ENCODE measurements at regions not wholly inside any gene's neighbourhood (a gene's known extent, or its start where the extent isn't known, plus 50 kb on each side); places are given as distances from the start of the nearest gene placed in this dataset.

- TF ChIP-seq, protein P1, sequence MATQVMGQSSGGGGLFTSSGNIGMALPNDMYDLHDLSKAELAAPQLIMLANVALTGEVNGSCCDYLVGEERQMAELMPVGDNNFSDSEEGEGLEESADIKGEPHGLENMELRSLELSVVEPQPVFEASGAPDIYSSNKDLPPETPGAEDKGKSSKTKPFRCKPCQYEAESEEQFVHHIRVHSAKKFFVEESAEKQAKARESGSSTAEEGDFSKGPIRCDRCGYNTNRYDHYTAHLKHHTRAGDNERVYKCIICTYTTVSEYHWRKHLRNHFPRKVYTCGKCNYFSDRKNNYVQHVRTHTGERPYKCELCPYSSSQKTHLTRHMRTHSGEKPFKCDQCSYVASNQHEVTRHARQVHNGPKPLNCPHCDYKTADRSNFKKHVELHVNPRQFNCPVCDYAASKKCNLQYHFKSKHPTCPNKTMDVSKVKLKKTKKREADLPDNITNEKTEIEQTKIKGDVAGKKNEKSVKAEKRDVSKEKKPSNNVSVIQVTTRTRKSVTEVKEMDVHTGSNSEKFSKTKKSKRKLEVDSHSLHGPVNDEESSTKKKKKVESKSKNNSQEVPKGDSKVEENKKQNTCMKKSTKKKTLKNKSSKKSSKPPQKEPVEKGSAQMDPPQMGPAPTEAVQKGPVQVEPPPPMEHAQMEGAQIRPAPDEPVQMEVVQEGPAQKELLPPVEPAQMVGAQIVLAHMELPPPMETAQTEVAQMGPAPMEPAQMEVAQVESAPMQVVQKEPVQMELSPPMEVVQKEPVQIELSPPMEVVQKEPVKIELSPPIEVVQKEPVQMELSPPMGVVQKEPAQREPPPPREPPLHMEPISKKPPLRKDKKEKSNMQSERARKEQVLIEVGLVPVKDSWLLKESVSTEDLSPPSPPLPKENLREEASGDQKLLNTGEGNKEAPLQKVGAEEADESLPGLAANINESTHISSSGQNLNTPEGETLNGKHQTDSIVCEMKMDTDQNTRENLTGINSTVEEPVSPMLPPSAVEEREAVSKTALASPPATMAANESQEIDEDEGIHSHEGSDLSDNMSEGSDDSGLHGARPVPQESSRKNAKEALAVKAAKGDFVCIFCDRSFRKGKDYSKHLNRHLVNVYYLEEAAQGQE (IDR thresholded peaks at IDR 0.05; ENCODE audit: unreplicated experiment): no peak
- no peak for TF ChIP-seq EZH2 (IDR thresholded peaks at IDR 0.05; ENCODE audit: low read depth, unreplicated experiment)
Observed at GRCh38 chr16:54412777-54413455, 126.3 kb upstream of the IRX3 start (continued).

- no peaks in the 10 kb centered on the region for H3K27me3 ChIP-seq (ENCODE audit: insufficient read depth)
- no peak overlapping the region for H3K27ac ChIP-seq (ENCODE audit: low read depth)
- H3K4me2 ChIP-seq: peak overlapping the region; percentile 70
- peak overlapping the region; percentile 40; the same call in 1 of the 2 replicates for H3K4me3 ChIP-seq
- peak overlapping the region; percentile 95 for H2AFZ ChIP-seq
- no peak for TF ChIP-seq POLR2AphosphoS5 (IDR thresholded peaks at IDR 0.05; ENCODE audit: low read depth)
- TF ChIP-seq, protein P2, sequence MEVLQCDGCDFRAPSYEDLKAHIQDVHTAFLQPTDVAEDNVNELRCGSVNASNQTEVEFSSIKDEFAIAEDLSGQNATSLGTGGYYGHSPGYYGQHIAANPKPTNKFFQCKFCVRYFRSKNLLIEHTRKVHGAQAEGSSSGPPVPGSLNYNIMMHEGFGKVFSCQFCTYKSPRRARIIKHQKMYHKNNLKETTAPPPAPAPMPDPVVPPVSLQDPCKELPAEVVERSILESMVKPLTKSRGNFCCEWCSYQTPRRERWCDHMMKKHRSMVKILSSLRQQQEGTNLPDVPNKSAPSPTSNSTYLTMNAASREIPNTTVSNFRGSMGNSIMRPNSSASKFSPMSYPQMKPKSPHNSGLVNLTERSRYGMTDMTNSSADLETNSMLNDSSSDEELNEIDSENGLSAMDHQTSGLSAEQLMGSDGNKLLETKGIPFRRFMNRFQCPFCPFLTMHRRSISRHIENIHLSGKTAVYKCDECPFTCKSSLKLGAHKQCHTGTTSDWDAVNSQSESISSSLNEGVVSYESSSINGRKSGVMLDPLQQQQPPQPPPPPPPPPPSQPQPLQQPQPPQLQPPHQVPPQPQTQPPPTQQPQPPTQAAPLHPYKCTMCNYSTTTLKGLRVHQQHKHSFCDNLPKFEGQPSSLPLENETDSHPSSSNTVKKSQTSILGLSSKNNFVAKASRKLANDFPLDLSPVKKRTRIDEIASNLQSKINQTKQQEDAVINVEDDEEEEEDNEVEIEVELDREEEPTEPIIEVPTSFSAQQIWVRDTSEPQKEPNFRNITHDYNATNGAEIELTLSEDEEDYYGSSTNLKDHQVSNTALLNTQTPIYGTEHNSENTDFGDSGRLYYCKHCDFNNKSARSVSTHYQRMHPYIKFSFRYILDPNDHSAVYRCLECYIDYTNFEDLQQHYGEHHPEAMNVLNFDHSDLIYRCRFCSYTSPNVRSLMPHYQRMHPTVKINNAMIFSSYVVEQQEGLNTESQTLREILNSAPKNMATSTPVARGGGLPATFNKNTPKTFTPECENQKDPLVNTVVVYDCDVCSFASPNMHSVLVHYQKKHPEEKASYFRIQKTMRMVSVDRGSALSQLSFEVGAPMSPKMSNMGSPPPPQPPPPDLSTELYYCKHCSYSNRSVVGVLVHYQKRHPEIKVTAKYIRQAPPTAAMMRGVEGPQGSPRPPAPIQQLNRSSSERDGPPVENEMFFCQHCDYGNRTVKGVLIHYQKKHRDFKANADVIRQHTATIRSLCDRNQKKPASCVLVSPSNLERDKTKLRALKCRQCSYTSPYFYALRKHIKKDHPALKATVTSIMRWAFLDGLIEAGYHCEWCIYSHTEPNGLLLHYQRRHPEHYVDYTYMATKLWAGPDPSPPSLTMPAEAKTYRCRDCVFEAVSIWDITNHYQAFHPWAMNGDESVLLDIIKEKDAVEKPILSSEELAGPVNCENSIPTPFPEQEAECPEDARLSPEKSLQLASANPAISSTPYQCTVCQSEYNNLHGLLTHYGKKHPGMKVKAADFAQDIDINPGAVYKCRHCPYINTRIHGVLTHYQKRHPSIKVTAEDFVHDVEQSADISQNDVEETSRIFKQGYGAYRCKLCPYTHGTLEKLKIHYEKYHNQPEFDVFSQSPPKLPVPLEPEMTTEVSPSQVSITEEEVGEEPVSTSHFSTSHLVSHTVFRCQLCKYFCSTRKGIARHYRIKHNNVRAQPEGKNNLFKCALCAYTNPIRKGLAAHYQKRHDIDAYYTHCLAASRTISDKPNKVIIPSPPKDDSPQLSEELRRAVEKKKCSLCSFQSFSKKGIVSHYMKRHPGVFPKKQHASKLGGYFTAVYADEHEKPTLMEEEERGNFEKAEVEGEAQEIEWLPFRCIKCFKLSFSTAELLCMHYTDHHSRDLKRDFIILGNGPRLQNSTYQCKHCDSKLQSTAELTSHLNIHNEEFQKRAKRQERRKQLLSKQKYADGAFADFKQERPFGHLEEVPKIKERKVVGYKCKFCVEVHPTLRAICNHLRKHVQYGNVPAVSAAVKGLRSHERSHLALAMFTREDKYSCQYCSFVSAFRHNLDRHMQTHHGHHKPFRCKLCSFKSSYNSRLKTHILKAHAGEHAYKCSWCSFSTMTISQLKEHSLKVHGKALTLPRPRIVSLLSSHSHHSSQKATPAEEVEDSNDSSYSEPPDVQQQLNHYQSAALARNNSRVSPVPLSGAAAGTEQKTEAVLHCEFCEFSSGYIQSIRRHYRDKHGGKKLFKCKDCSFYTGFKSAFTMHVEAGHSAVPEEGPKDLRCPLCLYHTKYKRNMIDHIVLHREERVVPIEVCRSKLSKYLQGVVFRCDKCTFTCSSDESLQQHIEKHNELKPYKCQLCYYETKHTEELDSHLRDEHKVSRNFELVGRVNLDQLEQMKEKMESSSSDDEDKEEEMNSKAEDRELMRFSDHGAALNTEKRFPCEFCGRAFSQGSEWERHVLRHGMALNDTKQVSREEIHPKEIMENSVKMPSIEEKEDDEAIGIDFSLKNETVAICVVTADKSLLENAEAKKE (CRISPR knock-in tag; IDR thresholded peaks at IDR 0.05): no peak
- TF ChIP-seq, protein P3, sequence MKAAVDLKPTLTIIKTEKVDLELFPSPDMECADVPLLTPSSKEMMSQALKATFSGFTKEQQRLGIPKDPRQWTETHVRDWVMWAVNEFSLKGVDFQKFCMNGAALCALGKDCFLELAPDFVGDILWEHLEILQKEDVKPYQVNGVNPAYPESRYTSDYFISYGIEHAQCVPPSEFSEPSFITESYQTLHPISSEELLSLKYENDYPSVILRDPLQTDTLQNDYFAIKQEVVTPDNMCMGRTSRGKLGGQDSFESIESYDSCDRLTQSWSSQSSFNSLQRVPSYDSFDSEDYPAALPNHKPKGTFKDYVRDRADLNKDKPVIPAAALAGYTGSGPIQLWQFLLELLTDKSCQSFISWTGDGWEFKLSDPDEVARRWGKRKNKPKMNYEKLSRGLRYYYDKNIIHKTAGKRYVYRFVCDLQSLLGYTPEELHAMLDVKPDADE (IDR thresholded peaks at IDR 0.05): no peak
- no peak for TF ChIP-seq CTCF (conservative IDR thresholded peaks at IDR 0.05; ENCODE audit: low read depth in 2 of 2)
- TF ChIP-seq EZH2phosphoT487 (IDR thresholded peaks at IDR 0.05; ENCODE audit: unreplicated experiment): no peak
- TF ChIP-seq ZNF114 (CRISPR knock-in tag; IDR thresholded peaks at IDR 0.05): no peak
- no peak for TF ChIP-seq ZNF331 (CRISPR knock-in tag; IDR thresholded peaks at IDR 0.05; ENCODE audit: low read depth)
- H3K27me3 Mint-ChIP-seq (ENCODE audit: insufficient read depth, low read depth, poor library complexity): peaks cover 11% of the 10 kb centered on the region
- no peaks in the 10 kb centered on the region for H3F3A ChIP-seq (replicated peaks; ENCODE audit: low read depth)
- no peak for DNase-seq (ENCODE audit: low spot score)
- H3K4me3 Mint-ChIP-seq: no peak overlapping the region
- H3K79me2 ChIP-seq (replicated peaks; ENCODE audit: insufficient read depth): no peaks in the 10 kb centered on the region
- H3K9me3 Mint-ChIP-seq: peaks cover 6% of the 10 kb centered on the region; the same call in 2 of the 3 replicates
- peaks cover 8% of the 10 kb centered on the region for H3K4me1 ChIP-seq (ENCODE audit: insufficient read depth)
- H3K36me3 Mint-ChIP-seq (ENCODE audit: low read depth): no peaks in the 10 kb centered on the region
- H4K20me1 ChIP-seq (replicated peaks; ENCODE audit: insufficient read depth): no peaks in the 10 kb centered on the region
- H3K36me3 ChIP-seq (ENCODE audit: insufficient read depth): no peaks in the 10 kb centered on the region
- H3K9me2 ChIP-seq (ENCODE audit: insufficient read depth): no peaks in the 10 kb centered on the region
- no peak for ATAC-seq
- peaks cover 22% of the 10 kb centered on the region for H3K4me1 Mint-ChIP-seq
- no peak overlapping the region for H3K27ac Mint-ChIP-seq
Observed at GRCh38 chr16:54412037-54412436, 125.5 kb upstream of the IRX3 start.
